Ovary (tissue), 3 donors: ENCODE measurements at regions not wholly inside any gene's neighbourhood (a gene's known extent, or its start where the extent isn't known, plus 50 kb on each side); places are given as distances from the start of the nearest gene placed in this dataset.

Experiments used
- EP300 ChIP-seq: sonication (generic); formaldehyde crosslinking; IDR thresholded peaks from one replicate; pipeline ENCODE4 v1.6.1; 2017; ENCODE audit warnings: antibody characterized with exemption
- POLR2A ChIP-seq: fragments of 450-650 bp; IDR thresholded peaks from one replicate; pipeline ENCODE4 v1.6.1; 2017; ENCODE audit warnings: antibody characterized with exemption, mild to moderate bottlenecking, moderate library complexity
- TF ChIP-seq, protein P1 (sequence below), 3 donors: fragments of 450-650 bp in 2 of 3; fragments of 200-600 bp in 1 of 3; IDR thresholded peaks; one replicate each; pipeline versions ENCODE4 v1.5.1 to v1.8.0; 2016 to 2022; ENCODE audit warnings: antibody characterized with exemption in 3 of 3, mild to moderate bottlenecking in 1 of 3
- donor health status: DM: no; HTN: no; CAD: no.

- TF ChIP-seq, protein P1, sequence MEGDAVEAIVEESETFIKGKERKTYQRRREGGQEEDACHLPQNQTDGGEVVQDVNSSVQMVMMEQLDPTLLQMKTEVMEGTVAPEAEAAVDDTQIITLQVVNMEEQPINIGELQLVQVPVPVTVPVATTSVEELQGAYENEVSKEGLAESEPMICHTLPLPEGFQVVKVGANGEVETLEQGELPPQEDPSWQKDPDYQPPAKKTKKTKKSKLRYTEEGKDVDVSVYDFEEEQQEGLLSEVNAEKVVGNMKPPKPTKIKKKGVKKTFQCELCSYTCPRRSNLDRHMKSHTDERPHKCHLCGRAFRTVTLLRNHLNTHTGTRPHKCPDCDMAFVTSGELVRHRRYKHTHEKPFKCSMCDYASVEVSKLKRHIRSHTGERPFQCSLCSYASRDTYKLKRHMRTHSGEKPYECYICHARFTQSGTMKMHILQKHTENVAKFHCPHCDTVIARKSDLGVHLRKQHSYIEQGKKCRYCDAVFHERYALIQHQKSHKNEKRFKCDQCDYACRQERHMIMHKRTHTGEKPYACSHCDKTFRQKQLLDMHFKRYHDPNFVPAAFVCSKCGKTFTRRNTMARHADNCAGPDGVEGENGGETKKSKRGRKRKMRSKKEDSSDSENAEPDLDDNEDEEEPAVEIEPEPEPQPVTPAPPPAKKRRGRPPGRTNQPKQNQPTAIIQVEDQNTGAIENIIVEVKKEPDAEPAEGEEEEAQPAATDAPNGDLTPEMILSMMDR (IDR thresholded peaks at IDR 0.05) = no peak
- no peak for TF ChIP-seq POLR2A
- no peak for TF ChIP-seq EP300
These were observed 87.9 kb upstream of the CNKSR3 start for GRCh38 chr6:154598399-154598798.
